H1 (cell line): ENCODE measurements at regions not wholly inside any gene's neighbourhood (a gene's known extent, or its start where the extent isn't known, plus 50 kb on each side); places are given as distances from the start of the nearest gene placed in this dataset.

ENCODE experiments used
- CTCF ChIA-PET: fragments of 300-600 bp; sonication (Branson Sonifier 250); formaldehyde crosslinking; loops from one replicate; lab custom pipeline; 2021; ENCODE audit not compliant: partially characterized antibody; lab: Charles Lee
- POLR2A ChIA-PET: fragments of 300-600 bp; sonication (Branson Sonifier 250); formaldehyde crosslinking; loops from one replicate; lab custom pipeline; 2021; ENCODE audit warnings: inconsistent platforms; ENCODE audit not compliant: partially characterized antibody; lab: Charles Lee
- DNase-seq, 2 experiments: peaks; one replicate each; pipeline versions ENCODE4 v3.0.0 to v3.0.0-alpha.2; 2010 to 2022; ENCODE audit warnings: low spot score in 2 of 2, low read depth in 1 of 2, mixed read lengths in 1 of 2
- FAIRE-seq: peaks from 2 replicates; lab custom pipeline; 2011; peaks lifted over from hg19 to GRCh38; lab: Jason Lieb, UNC
- H2AFZ ChIP-seq: 2 replicates; pipeline ENCODE4 v1.8.1; 2012; ENCODE audit warnings: low read length, inconsistent platforms
- H2AK5ac ChIP-seq: 2 replicates; pipeline ENCODE4 v1.6.1; 2013; ENCODE audit warnings: low read depth, low read length
- H2BK120ac ChIP-seq: replicated peaks from 2 replicates; pipeline ENCODE3; 2013; ENCODE audit warnings: low read depth, low read length, inconsistent platforms
- H2BK12ac ChIP-seq: 2 replicates; pipeline ENCODE4 v1.6.1; 2013; ENCODE audit warnings: low read depth, low read length
- H2BK15ac ChIP-seq: 2 replicates; pipeline ENCODE4 v1.6.1; 2013; ENCODE audit warnings: low read length
- H2BK20ac ChIP-seq: 2 replicates; pipeline ENCODE4 v1.6.1; 2013; ENCODE audit warnings: low read length
- H2BK5ac ChIP-seq: 2 replicates; pipeline ENCODE4 v1.6.1; 2013; ENCODE audit warnings: low read depth, low read length
- H3K14ac ChIP-seq: 2 replicates; pipeline ENCODE4 v1.6.1; 2013; ENCODE audit warnings: inconsistent platforms; ENCODE audit not compliant: insufficient read length
- H3K18ac ChIP-seq: 2 replicates; pipeline ENCODE4 v1.6.1; 2013; ENCODE audit warnings: low read length; ENCODE audit errors: extremely low read depth
- H3K23ac ChIP-seq: 2 replicates; pipeline ENCODE4 v1.6.1; 2013; ENCODE audit warnings: inconsistent platforms; ENCODE audit not compliant: insufficient read length
- H3K23me2 ChIP-seq: 2 replicates; pipeline ENCODE4 v1.6.1; 2013; ENCODE audit warnings: low read depth, low read length
- H3K27ac ChIP-seq: 2 replicates; pipeline ENCODE4 v1.6.1; 2011; ENCODE audit warnings: low read depth, low read length, inconsistent platforms
- H3K27me3 ChIP-seq, 4 experiments: replicated peaks in 1 of 4; 1 replicate in 1 of 4; 2 replicates in 3 of 4; pipeline versions ENCODE4 v1.6.1 to v1.8.1; 2011 to 2013; ENCODE audit warnings: low read length in 3 of 4, mild to moderate bottlenecking in 3 of 4, inconsistent platforms in 2 of 4, mixed read lengths in 2 of 4, moderate library complexity in 1 of 4; ENCODE audit not compliant: control insufficient read depth in 3 of 4, insufficient read depth in 3 of 4; ENCODE audit errors: extremely low read depth in 1 of 4
- H3K36me3 ChIP-seq, 4 experiments: 2 replicates each; pipeline versions ENCODE4 v1.6.1 to v1.8.1; 2011 to 2013; ENCODE audit warnings: mild to moderate bottlenecking in 4 of 4, low read length in 3 of 4, moderate library complexity in 2 of 4, control low read depth in 1 of 4, inconsistent platforms in 1 of 4; ENCODE audit not compliant: insufficient read depth in 4 of 4, control insufficient read depth in 2 of 4
- H3K4ac ChIP-seq: replicated peaks from 2 replicates; pipeline ENCODE3; 2013; ENCODE audit warnings: low read length, low read depth, mixed read lengths, inconsistent platforms; ENCODE audit not compliant: insufficient read length
- H3K4me1 ChIP-seq, 4 experiments: replicated peaks in 1 of 4; 1 replicate in 1 of 4; 2 replicates in 3 of 4; pipeline versions ENCODE4 v1.6.1 to v1.8.1; 2011 to 2013; ENCODE audit warnings: low read length in 3 of 4, inconsistent platforms in 2 of 4, mixed read lengths in 1 of 4; ENCODE audit not compliant: insufficient read depth in 4 of 4, control insufficient read depth in 3 of 4
- H3K4me2 ChIP-seq, 2 experiments: 2 replicates each; pipeline versions ENCODE4 v1.6.1 to v1.8.1; 2011 to 2013; ENCODE audit warnings: low read depth in 2 of 2, low read length in 2 of 2, control low read depth in 1 of 2, inconsistent platforms in 1 of 2, mild to moderate bottlenecking in 1 of 2; ENCODE audit not compliant: insufficient read depth in 1 of 2
- H3K4me3 ChIP-seq, 4 experiments: fragments of 200-600, 300-600 bp in 1 of 4; sonication (generic), shearing (Covaris generic), sonication (Bioruptor Twin) in 1 of 4; 2 replicates each; pipeline versions ENCODE4 v1.5.1 to v1.8.1; 2011 to 2016; ENCODE audit warnings: low read length in 4 of 4, low read depth in 3 of 4, control low read depth in 2 of 4, inconsistent platforms in 2 of 4, mild to moderate bottlenecking in 2 of 4, mixed read lengths in 1 of 4, moderate library complexity in 1 of 4; ENCODE audit not compliant: insufficient read depth in 2 of 4; ENCODE audit errors: extremely low read depth in 1 of 4
- H3K56ac ChIP-seq: replicated peaks from 2 replicates; pipeline ENCODE3; 2013; ENCODE audit warnings: low read depth, mild to moderate bottlenecking, mixed read lengths, low read length, inconsistent platforms; ENCODE audit not compliant: insufficient read length
- H3K79me1 ChIP-seq: 2 replicates; pipeline ENCODE4 v1.6.1; 2013; ENCODE audit warnings: low read depth, low read length, control low read depth
- H3K79me2 ChIP-seq, 2 experiments: 2 replicates each; pipeline versions ENCODE4 v1.6.1 to v1.8.1; 2012 to 2013; ENCODE audit warnings: low read length in 2 of 2, mild to moderate bottlenecking in 2 of 2, inconsistent platforms in 1 of 2; ENCODE audit not compliant: insufficient read depth in 2 of 2, control insufficient read depth in 1 of 2
- H3K9ac ChIP-seq, 4 experiments: replicated peaks in 1 of 4; 1 replicate in 1 of 4; 2 replicates in 3 of 4; pipeline versions ENCODE4 v1.6.1 to v1.8.1; 2011 to 2013; ENCODE audit warnings: low read depth in 3 of 4, low read length in 3 of 4, control low read depth in 2 of 4, mild to moderate bottlenecking in 2 of 4, moderate library complexity in 2 of 4, inconsistent platforms in 1 of 4; ENCODE audit errors: extremely low read depth in 1 of 4
- H3K9me3 ChIP-seq, 2 experiments: 2 replicates each; pipeline versions ENCODE4 v1.6.1 to v1.8.1; 2012 to 2013; ENCODE audit warnings: mild to moderate bottlenecking in 2 of 2, moderate library complexity in 2 of 2, control low read depth in 1 of 2, inconsistent platforms in 1 of 2, low read depth in 1 of 2, low read length in 1 of 2, mixed read lengths in 1 of 2; ENCODE audit not compliant: insufficient read depth in 2 of 2
- H4K20me1 ChIP-seq, 2 experiments: replicated peaks in 1 of 2; 2 replicates each; pipeline versions ENCODE3 to v1.8.1; 2011 to 2013; ENCODE audit warnings: inconsistent platforms in 2 of 2, low read length in 2 of 2, mild to moderate bottlenecking in 1 of 2; ENCODE audit not compliant: insufficient read depth in 2 of 2, control insufficient read depth in 1 of 2
- H4K5ac ChIP-seq: 2 replicates; pipeline ENCODE4 v1.6.1; 2013; ENCODE audit warnings: low read length, low read depth, mixed read lengths, inconsistent platforms; ENCODE audit not compliant: insufficient read length
- H4K8ac ChIP-seq: 2 replicates; pipeline ENCODE4 v1.8.0; 2013; ENCODE audit warnings: mild to moderate bottlenecking, moderate library complexity, low read length, inconsistent platforms; ENCODE audit not compliant: insufficient read depth; ENCODE audit errors: extremely low read depth
- H4K91ac ChIP-seq: replicated peaks from 2 replicates; pipeline ENCODE3; 2013; ENCODE audit warnings: low read length, mixed read lengths, inconsistent platforms; ENCODE audit not compliant: insufficient read length
- BACH1 ChIP-seq: IDR thresholded peaks from 2 replicates; pipeline ENCODE4 v1.6.1; 2012; ENCODE audit warnings: low read length, improper control_type of control experiment
- CBX8 ChIP-seq: fragments of 300-800, 300-1000 bp; sonication (generic); IDR thresholded peaks from 2 replicates; pipeline ENCODE4 v1.7.1; 2016; ENCODE audit warnings: low read depth, low read length, borderline replicate concordance
- CTCF ChIP-seq, 3 experiments: IDR thresholded peaks; 1 replicate in 2 of 3; 2 replicates in 1 of 3; pipeline versions ENCODE4 v1.5.1 to v1.6.1; 2011; ENCODE audit warnings: low read length in 3 of 3, mild to moderate bottlenecking in 3 of 3, inconsistent platforms in 2 of 3, low read depth in 1 of 3, moderate library complexity in 1 of 3; ENCODE audit not compliant: insufficient read depth in 1 of 3; ENCODE audit errors: control extremely low read depth in 1 of 3
- EP300 ChIP-seq, 2 experiments: IDR thresholded peaks; 1 replicate in 1 of 2; 2 replicates in 1 of 2; pipeline ENCODE4 v1.6.1; 2011 to 2012; ENCODE audit warnings: low read depth in 2 of 2, low read length in 2 of 2, mild to moderate bottlenecking in 2 of 2, borderline replicate concordance in 1 of 2, inconsistent platforms in 1 of 2, moderate library complexity in 1 of 2
- PHF8 ChIP-seq: fragments of 200-600 bp; sonication (generic); conservative IDR thresholded peaks from 2 replicates; pipeline ENCODE4 v1.7.1; 2012; ENCODE audit warnings: low read depth, mild to moderate bottlenecking, inconsistent platforms, low read length, moderate library complexity
- RNF2 ChIP-seq: fragments of 200-900, 300-1000 bp; sonication (generic); IDR thresholded peaks from 2 replicates; pipeline ENCODE4 v1.7.1; 2016; ENCODE audit warnings: borderline replicate concordance, low read depth, mild to moderate bottlenecking, antibody characterized with exemption, low read length; ENCODE audit not compliant: poor library complexity, severe bottlenecking; ENCODE audit errors: missing control alignments
- SP1 ChIP-seq: IDR thresholded peaks from 2 replicates; pipeline ENCODE4 v1.6.1; 2011; ENCODE audit warnings: low read depth, low read length
- TAF7 ChIP-seq: optimal IDR thresholded peaks from 2 replicates; pipeline ENCODE3; 2011; ENCODE audit warnings: low read depth, mild to moderate bottlenecking, inconsistent platforms, low read length, moderate library complexity, borderline replicate concordance
- TBP ChIP-seq: IDR thresholded peaks from 2 replicates; pipeline ENCODE4 v1.6.1; 2011; ENCODE audit warnings: low read depth, low read length, improper control_type of control experiment
- USF2 ChIP-seq: IDR thresholded peaks from 2 replicates; pipeline ENCODE4 v1.6.1; 2011; ENCODE audit warnings: low read length, improper control_type of control experiment
- WGBS, 2 experiments: shearing (Covaris generic) in 1 of 2; methylation state at CpG; one replicate each; pipeline versions ENCODE4 v1.1.6 to v1.1.7; 2013 to 2015; ENCODE audit warnings: low lambda C conversion rate in 2 of 2, mixed read lengths in 2 of 2, inconsistent platforms in 1 of 2, low coverage in 1 of 2, missing lambda C conversion rate in 1 of 2; ENCODE audit not compliant: insufficient replicate concordance in 2 of 2, insufficient coverage in 1 of 2, insufficient read length in 1 of 2; ENCODE audit errors: extremely low coverage in 1 of 2, missing lambda C conversion rate in 1 of 2; 5-methylcytosine and 5-hydroxymethylcytosine counted together

GRCh38 chr9:120018037-120018436, 561.9 kb downstream of the CDK5RAP2 start:
- Histone ChIP-seq H3K23me2 (peaks cover 2% of the 10 kb centered on the region; the same call in 1 of the 2 replicates), H3K9ac (no peak overlapping the region), H2BK5ac (no peak overlapping the region), H3K4me3 (no peak overlapping the region), H2BK20ac (no peak overlapping the region), H3K79me2 (no peaks in the 10 kb centered on the region), H4K91ac (no peak overlapping the region), H3K79me1 (no peaks in the 10 kb centered on the region), H2BK120ac (no peak overlapping the region), H3K36me3 (no peaks in the 10 kb centered on the region), H4K8ac (no peak overlapping the region), H3K27me3 (no peaks in the 10 kb centered on the region), H3K4me1 (no peaks in the 10 kb centered on the region), H2BK12ac (no peak overlapping the region), H3K9me3 (no peaks in the 10 kb centered on the region), H2BK15ac (no peak overlapping the region), H3K14ac (no peak overlapping the region), H2AK5ac (no peak overlapping the region), H3K18ac (no peak overlapping the region), H3K23ac (no peak overlapping the region), H3K4ac (no peak overlapping the region), H3K4me2 (no peak overlapping the region), H2AFZ (no peak overlapping the region), H3K56ac (no peak overlapping the region), H4K5ac (no peak overlapping the region), H4K20me1 (no peaks in the 10 kb centered on the region), H3K27ac (no peak overlapping the region)
- DNase-seq (no peak), FAIRE-seq (no peak)
- POLR2A ChIA-PET, result no interaction called here
- CTCF ChIA-PET, result interaction anchor here (0.6 to 1.3 kb wide), 2 partner anchors 9 to 1490 kb away, joined by 3 read pairs; no protein-coding TSS in a partner anchor
- 94% methylated on average over 4 of the region's 4 CpGs; no CpG with 5 or more reads in 1 of the 2 experiments for WGBS, 2 experiments
- TF ChIP-seq RNF2 (no peak), PHF8 (no peak), TAF7 (no peak), CTCF (IDR thresholded peaks at IDR 0.05; ENCODE audit: control extremely low read depth in 1 of 3, insufficient read depth in 1 of 3, low read depth in 1 of 3, low read length in 3 of 3) (no peak), EP300 (IDR thresholded peaks at IDR 0.05; ENCODE audit: borderline replicate concordance in 1 of 2, low read depth in 2 of 2, low read length in 2 of 2) (no peak), TBP (no peak), SP1 (no peak), CBX8 (no peak), BACH1 (no peak), USF2 (no peak)
